Cardiac septum (tissue), 1 donor: ENCODE measurements at regions not wholly inside any gene's neighbourhood (a gene's known extent, or its start where the extent isn't known, plus 50 kb on each side); places are given as distances from the start of the nearest gene placed in this dataset.

ENCODE experiments used
- DNase-seq: peaks from one replicate; pipeline ENCODE4 v3.0.0-alpha.2; 2020; ENCODE audit warnings: low spot score
- intact Hi-C: fragments of 100-400 bp; cut with DNase I; formaldehyde crosslinking; loops from one replicate; pipeline ENCODE4 v1.14.0; 2022
- donor health status: DM: no; HTN: no; CAD: no.

GRCh38 chr5:56696900-56697299 lies 118.4 kb upstream of the MAP3K1 start:
- intact Hi-C loops: loop anchor here (5.0 kb wide), 2 partner anchors 110 to 120 kb away; partner anchors contain the start of gene MAP3K1
- DNase-seq: no peak

- intact Hi-C loops: no loop called here
- no peak for DNase-seq
These were observed 122.1 kb upstream of the MAP3K1 start for GRCh38 chr5:56693220-56693579.

- no peak for DNase-seq
- intact Hi-C loops: no loop called here
These were observed 122.8 kb upstream of the MAP3K1 start for GRCh38 chr5:56692359-56693219.

GRCh38 chr5:56688402-56688801 lies 126.9 kb upstream of the MAP3K1 start:
- no peak for DNase-seq
- intact Hi-C loops: loop anchor here (10.0 kb wide), 1 partner anchor 414 kb away; no protein-coding TSS in a partner anchor

- intact Hi-C loops: loop anchor here (10.0 kb wide), 1 partner anchor 412 kb away; no protein-coding TSS in a partner anchor
- DNase-seq: no peak
These were observed 128.8 kb upstream of the MAP3K1 start for GRCh38 chr5:56686337-56687195.

- intact Hi-C loops: loop anchor here (10.0 kb wide), 1 partner anchor 411 kb away; no protein-coding TSS in a partner anchor
- DNase-seq: no peak
These were observed 129.7 kb upstream of the MAP3K1 start for GRCh38 chr5:56685503-56686217.

- intact Hi-C loops: loop anchor here (10.0 kb wide), 1 partner anchor 409 kb away; no protein-coding TSS in a partner anchor
- no peak for DNase-seq
These were observed 131.2 kb upstream of the MAP3K1 start for GRCh38 chr5:56684159-56684558.

- DNase-seq: no peak
- intact Hi-C loops: loop anchor here (10.0 kb wide), 1 partner anchor 409 kb away; no protein-coding TSS in a partner anchor
These were observed 131.6 kb upstream of the MAP3K1 start for GRCh38 chr5:56683733-56684132.

GRCh38 chr5:56683281-56683680 lies 132.1 kb upstream of the MAP3K1 start:
- intact Hi-C loops: loop anchor here (10.0 kb wide), 1 partner anchor 408 kb away; no protein-coding TSS in a partner anchor
- no peak for DNase-seq

- intact Hi-C loops: loop anchor here (10.0 kb wide), 1 partner anchor 407 kb away; no protein-coding TSS in a partner anchor
- DNase-seq: no peak
These were observed 134.0 kb upstream of the MAP3K1 start for GRCh38 chr5:56681346-56681745.

- intact Hi-C loops: loop anchor here (10.0 kb wide), 1 partner anchor 406 kb away; no protein-coding TSS in a partner anchor
These were observed 134.6 kb upstream of the MAP3K1 start for GRCh38 chr5:56680731-56681130.

GRCh38 chr5:56677690-56678305 lies 137.6 kb upstream of the MAP3K1 start:
- DNase-seq: no peak
- intact Hi-C loops: no loop called here

More at GRCh38 chr5:56680731-56681130, 134.6 kb upstream of the MAP3K1 start:
- no peak for DNase-seq

- no peak for DNase-seq
- intact Hi-C loops: no loop called here
These were observed 139.1 kb upstream of the MAP3K1 start for GRCh38 chr5:56676091-56676768.

GRCh38 chr5:56674441-56674840 lies 140.9 kb upstream of the MAP3K1 start:
- intact Hi-C loops: no loop called here
- DNase-seq: no peak

GRCh38 chr5:56673171-56673570 lies 142.2 kb upstream of the MAP3K1 start:
- intact Hi-C loops: no loop called here
- no peak for DNase-seq

GRCh38 chr5:56671571-56671970 lies 143.8 kb upstream of the MAP3K1 start:
- intact Hi-C loops: no loop called here

GRCh38 chr5:56670916-56671315 lies 144.4 kb upstream of the MAP3K1 start:
- DNase-seq: no peak
- intact Hi-C loops: no loop called here

More at GRCh38 chr5:56671571-56671970, 143.8 kb upstream of the MAP3K1 start:
- DNase-seq: no peak
